Thoracic aorta (tissue), 2 donors: ENCODE measurements at regions not wholly inside any gene's neighbourhood (a gene's known extent, or its start where the extent isn't known, plus 50 kb on each side); places are given as distances from the start of the nearest gene placed in this dataset.

Source experiments
- ATAC-seq: fragments of 150-250 bp; one replicate; pipeline ENCODE4 v1.8.0; 2017; ENCODE audit warnings: low read depth; ENCODE audit not compliant: insufficient number of reproducible peaks, low FRiP score
- DNase-seq: peaks from one replicate; pipeline ENCODE4 v3.0.0-alpha.2; 2020; ENCODE audit warnings: low spot score
- H3K27ac ChIP-seq, 2 donors: fragments of 200-600 bp; sonication (generic); 1 replicate in 1 of 2; 2 replicates in 1 of 2; pipeline ENCODE4 v1.5.1; 2016; ENCODE audit warnings: mild to moderate bottlenecking in 2 of 2, moderate library complexity in 2 of 2
- H3K27me3 ChIP-seq: fragments of 200-600 bp; sonication (generic); replicated peaks from 2 replicates; pipeline ENCODE4 v1.6.0; 2016; ENCODE audit warnings: mild to moderate bottlenecking; ENCODE audit not compliant: insufficient read depth
- H3K36me3 ChIP-seq: fragments of 200-600 bp; sonication (generic); one replicate; pipeline ENCODE4 v1.5.1; 2016
- H3K4me1 ChIP-seq, 2 donors: fragments of 200-600 bp; sonication (generic); 1 replicate in 1 of 2; 2 replicates in 1 of 2; pipeline versions ENCODE4 v1.5.1 to v1.6.0; 2016; ENCODE audit warnings: low read depth in 2 of 2, mild to moderate bottlenecking in 1 of 2; ENCODE audit not compliant: control insufficient read depth in 1 of 2
- H3K4me3 ChIP-seq: fragments of 200-600 bp; sonication (generic); 2 replicates; pipeline ENCODE4 v1.5.1; 2016; ENCODE audit warnings: mild to moderate bottlenecking
- H3K9me3 ChIP-seq: fragments of 200-600 bp; sonication (generic); 2 replicates; pipeline ENCODE4 v1.5.1; 2016
- CTCF ChIP-seq: fragments of 200-600 bp; sonication (generic); IDR thresholded peaks from one replicate; pipeline ENCODE4 v1.5.1; 2019; ENCODE audit warnings: antibody characterized with exemption

- DNase-seq (no peak), ATAC-seq (no peak)
- Histone ChIP-seq H3K27me3 (no peaks in the 10 kb centered on the region), H3K36me3 (no peaks in the 10 kb centered on the region), H3K9me3 (no peaks in the 10 kb centered on the region), H3K4me3 (no peak overlapping the region), H3K4me1 (no peaks in the 10 kb centered on the region), H3K27ac (no peak overlapping the region)
- no peak for TF ChIP-seq CTCF
Measured at GRCh38 chr3:71994906-71995305, 210.0 kb upstream of the PROK2 start.

- Histone ChIP-seq H3K4me3 (no peak overlapping the region), H3K9me3 (no peaks in the 10 kb centered on the region), H3K27me3 (no peaks in the 10 kb centered on the region), H3K36me3 (no peaks in the 10 kb centered on the region), H3K4me1 (no peaks in the 10 kb centered on the region), H3K27ac (no peak overlapping the region)
- no peak for TF ChIP-seq CTCF
- ATAC-seq (no peak), DNase-seq (no peak)
Measured at GRCh38 chr3:71994203-71994602, 209.3 kb upstream of the PROK2 start.

GRCh38 chr3:71991681-71992080, 206.7 kb upstream of the PROK2 start:
- Histone ChIP-seq H3K4me1 (no peaks in the 10 kb centered on the region), H3K9me3 (no peaks in the 10 kb centered on the region), H3K27me3 (no peaks in the 10 kb centered on the region), H3K4me3 (no peak overlapping the region), H3K27ac (no peak overlapping the region), H3K36me3 (no peaks in the 10 kb centered on the region)
- no peak for DNase-seq
- no peak for TF ChIP-seq CTCF
- no peak for ATAC-seq

GRCh38 chr3:71991046-71991445, 206.1 kb upstream of the PROK2 start:
- H3K4me1 ChIP-seq: no peaks in the 10 kb centered on the region
- no peaks in the 10 kb centered on the region for H3K36me3 ChIP-seq
- ATAC-seq (no peak), DNase-seq (no peak)
- H3K9me3 ChIP-seq: no peaks in the 10 kb centered on the region
- H3K27me3 ChIP-seq: no peaks in the 10 kb centered on the region
- H3K4me3 ChIP-seq: no peak overlapping the region
- TF ChIP-seq CTCF: no peak
- H3K27ac ChIP-seq: no peak overlapping the region

- no peaks in the 10 kb centered on the region for H3K36me3 ChIP-seq
- H3K27me3 ChIP-seq: no peaks in the 10 kb centered on the region
- H3K4me1 ChIP-seq: no peaks in the 10 kb centered on the region
- TF ChIP-seq CTCF: no peak
- ATAC-seq: no peak
- H3K27ac ChIP-seq: no peak overlapping the region
- DNase-seq: no peak
- H3K9me3 ChIP-seq: no peaks in the 10 kb centered on the region
- H3K4me3 ChIP-seq: no peak overlapping the region
Measured at GRCh38 chr3:71990545-71990944, 205.6 kb upstream of the PROK2 start.
